BLaER1 treated with 17β-estradiol and CSF1 and Interleukin-3, amounts not matched to agents 10 nM and 100 nM (cell line): ENCODE measurements at regions not wholly inside any gene's neighbourhood (a gene's known extent, or its start where the extent isn't known, plus 50 kb on each side); places are given as distances from the start of the nearest gene placed in this dataset.

Source experiments
- H3K27ac ChIP-seq, 11 experiments: shearing (Covaris generic); formaldehyde crosslinking; 2 replicates each; pipeline ENCODE4 v1.8.1; 2022
- H3K27me3 ChIP-seq, 11 experiments: shearing (Covaris generic); formaldehyde crosslinking; 2 replicates each; pipeline ENCODE4 v1.8.1; 2022
- H3K36me3 ChIP-seq, 11 experiments: shearing (Covaris generic); formaldehyde crosslinking; 2 replicates each; pipeline ENCODE4 v1.8.1; 2022
- H3K4me1 ChIP-seq, 10 experiments: shearing (Covaris generic); formaldehyde crosslinking; 2 replicates each; pipeline ENCODE4 v1.8.1; 2022
- H3K4me2 ChIP-seq, 11 experiments: shearing (Covaris generic); formaldehyde crosslinking; 2 replicates each; pipeline ENCODE4 v1.8.1; 2022
- H3K4me3 ChIP-seq, 10 experiments: shearing (Covaris generic); formaldehyde crosslinking; 2 replicates each; pipeline ENCODE4 v1.8.1; 2022
- H3K9ac ChIP-seq, 11 experiments: shearing (Covaris generic); formaldehyde crosslinking; 2 replicates each; pipeline ENCODE4 v1.8.1; 2022
- H3K9me3 ChIP-seq, 11 experiments: shearing (Covaris generic); formaldehyde crosslinking; replicated peaks in 1 of 11; 2 replicates each; pipeline ENCODE4 v1.8.1; 2022
- H4K20me1 ChIP-seq, 11 experiments: shearing (Covaris generic); formaldehyde crosslinking; 2 replicates each; pipeline ENCODE4 v1.8.1; 2022
- Cebpa-rat ChIP-seq, 11 experiments: shearing (Covaris generic); IDR thresholded peaks; 2 replicates each; pipeline ENCODE4 v1.8.1; 2022

DNA sequence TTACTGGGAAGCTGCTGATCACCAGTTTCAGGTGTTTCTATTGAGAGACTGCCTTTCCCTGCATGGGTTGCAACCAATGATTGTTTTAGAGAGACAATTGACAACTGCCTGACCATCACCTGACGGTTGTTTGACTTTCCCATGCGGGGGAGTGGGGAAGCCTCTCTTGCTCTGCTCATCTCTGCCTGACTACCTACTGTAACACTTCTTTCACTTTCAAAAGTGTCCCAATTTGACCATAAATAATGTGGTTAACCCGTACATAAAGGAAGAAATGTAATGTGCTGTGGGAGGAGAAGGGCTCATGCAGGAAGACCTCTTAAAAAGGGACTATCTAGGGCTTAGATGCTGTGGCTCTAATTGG, 122.1 kb upstream of the PHACTR1 start:
- H3K4me2 ChIP-seq, result peak overlapping the region; percentile 44 to 75 (median 65); a peak in 21 of 22 replicates
- no peaks in the 10 kb centered on the region for H4K20me1 ChIP-seq

DNA sequence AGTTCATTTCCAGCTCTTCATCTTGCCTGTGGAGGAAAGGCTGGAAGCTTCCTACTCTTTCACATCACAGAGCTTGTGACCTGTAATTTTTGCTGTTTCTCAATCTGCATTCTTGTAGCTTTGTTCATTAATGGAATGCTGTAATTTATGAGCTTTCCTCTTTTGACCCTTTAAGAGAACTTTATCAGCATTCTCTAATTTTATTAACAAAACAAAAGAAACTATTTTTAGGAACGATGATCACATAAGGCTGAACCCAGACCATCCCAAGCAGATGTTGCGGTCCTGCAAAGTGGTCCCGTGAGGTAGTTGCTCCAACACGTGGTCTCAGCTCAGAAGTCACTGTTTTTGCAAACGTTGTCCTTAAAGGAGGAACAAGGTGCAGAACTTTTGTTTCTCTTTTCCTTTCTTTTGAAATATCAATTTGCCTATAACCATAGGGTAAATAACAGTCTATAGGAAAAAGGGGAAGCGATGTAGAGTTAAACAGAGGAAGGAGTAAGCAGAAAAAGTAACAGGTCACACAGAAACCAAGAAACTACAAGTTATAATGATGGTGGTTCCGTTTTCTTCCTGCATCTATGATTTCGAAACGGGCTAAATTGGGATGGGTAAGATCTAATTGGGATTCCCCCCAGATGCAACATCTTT, 121.3 kb upstream of the PHACTR1 start:
- peak overlapping the region in 1 of 10 experiments; percentile 3; a peak in 2 of 20 replicates for H3K4me3 ChIP-seq
- H3K4me1 ChIP-seq, result peaks cover 21 to 73% (median 30%) of the 10 kb centered on the region in 10 experiments
- peak overlapping the region; percentile 31 to 90 (median 70) for H3K27ac ChIP-seq
- peak overlapping the region; percentile 44 to 75 (median 65) for H3K4me2 ChIP-seq
- no peaks in the 10 kb centered on the region for H3K27me3 ChIP-seq
- no peaks in the 10 kb centered on the region for H3K36me3 ChIP-seq
- no peaks in the 10 kb centered on the region for H4K20me1 ChIP-seq
- peak overlapping the region in 8 of 11 experiments; percentile 3 to 72 (median 43); a peak in 12 of 22 replicates for H3K9ac ChIP-seq
- TF ChIP-seq Cebpa-rat (IDR thresholded peaks at IDR 0.05), result peak in 1 of 11 experiments; percentile 7; a peak in 1 of 22 replicates
- H3K9me3 ChIP-seq, result no peaks in the 10 kb centered on the region

More for the DNA sequence above, 122.1 kb upstream of the PHACTR1 start:
- H3K36me3 ChIP-seq, result no peaks in the 10 kb centered on the region
- H3K27me3 ChIP-seq, result no peaks in the 10 kb centered on the region
- peaks cover 21 to 75% (median 30%) of the 10 kb centered on the region in 10 experiments for H3K4me1 ChIP-seq
- peak overlapping the region; percentile 31 to 90 (median 70); a peak in 21 of 22 replicates for H3K27ac ChIP-seq
- no peak overlapping the region for H3K4me3 ChIP-seq
- peak overlapping the region in 4 of 11 experiments; percentile 57 to 72 (median 66); a peak in 9 of 22 replicates for H3K9ac ChIP-seq
- no peaks in the 10 kb centered on the region for H3K9me3 ChIP-seq
- no peak for TF ChIP-seq Cebpa-rat (IDR thresholded peaks at IDR 0.05)

DNA sequence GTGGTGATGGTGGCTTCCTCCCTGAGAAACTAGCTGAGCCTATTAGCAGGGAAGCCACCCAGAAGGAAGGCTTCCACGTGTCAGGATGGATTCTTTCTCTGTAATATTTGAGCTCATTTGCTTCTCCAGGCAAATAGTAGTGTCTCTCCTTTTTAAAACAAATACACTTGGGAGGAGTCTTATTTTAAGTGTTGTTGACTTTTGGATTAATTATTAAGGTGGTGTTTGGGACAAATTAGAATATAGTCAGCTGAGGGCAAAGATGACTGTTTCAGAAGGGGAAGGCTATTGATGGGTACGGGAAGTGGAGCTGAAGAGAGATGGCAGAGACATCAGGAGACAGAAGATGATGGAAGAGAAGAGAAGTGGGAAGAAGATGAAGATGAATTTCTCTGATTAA, 119.8 kb upstream of the PHACTR1 start:
- no peak overlapping the region for H3K4me3 ChIP-seq
- H3K27me3 ChIP-seq, result no peaks in the 10 kb centered on the region
- peak overlapping the region in 9 of 11 experiments; percentile 42 to 81 (median 70); a peak in 12 of 22 replicates for H3K27ac ChIP-seq
- peak overlapping the region in 3 of 11 experiments; percentile 56 to 62 (median 56); a peak in 2 of 22 replicates for H3K9ac ChIP-seq
- TF ChIP-seq Cebpa-rat (IDR thresholded peaks at IDR 0.05), result no peak
- no peaks in the 10 kb centered on the region for H3K9me3 ChIP-seq
- H3K4me1 ChIP-seq, result peaks cover 26 to 75% (median 35%) of the 10 kb centered on the region in 10 experiments
- peak overlapping the region in 9 of 11 experiments; percentile 44 to 75 (median 65); a peak in 16 of 22 replicates for H3K4me2 ChIP-seq
- H4K20me1 ChIP-seq, result no peaks in the 10 kb centered on the region
- H3K36me3 ChIP-seq, result no peaks in the 10 kb centered on the region

DNA sequence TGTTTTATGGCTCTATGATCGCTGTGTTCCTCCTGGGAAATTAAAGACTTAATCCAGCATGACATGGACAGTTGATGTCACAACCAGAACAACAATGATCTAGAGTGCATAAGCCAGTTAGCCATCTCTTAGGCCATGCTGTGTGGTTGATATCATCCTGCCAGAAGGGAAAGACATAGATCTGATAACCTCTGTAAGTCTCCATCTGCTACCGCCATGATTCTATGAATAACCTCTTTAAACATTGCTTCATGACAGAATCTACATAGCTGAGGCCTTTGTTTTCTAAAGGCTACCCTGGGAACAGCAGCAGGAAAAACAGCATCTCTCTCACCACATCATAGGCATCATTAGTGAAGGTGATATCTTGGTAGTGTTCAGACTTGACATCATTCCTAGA, 117.6 kb upstream of the PHACTR1 start:
- Histone ChIP-seq H3K4me2 (0 out of 22 replicates have a peak overlapping the region, but pooled peaks of 1 of the 11 experiments have one; percentile 3), H3K36me3 (no peaks in the 10 kb centered on the region), H3K9ac (no peak overlapping the region), H3K27ac (no peak overlapping the region), H3K4me3 (no peak overlapping the region), H3K4me1 (peaks cover 37 to 76% (median 44%) of the 10 kb centered on the region in 10 experiments), H3K9me3 (no peaks in the 10 kb centered on the region), H3K27me3 (no peaks in the 10 kb centered on the region), H4K20me1 (no peaks in the 10 kb centered on the region)
- no peak for TF ChIP-seq Cebpa-rat (IDR thresholded peaks at IDR 0.05)

DNA sequence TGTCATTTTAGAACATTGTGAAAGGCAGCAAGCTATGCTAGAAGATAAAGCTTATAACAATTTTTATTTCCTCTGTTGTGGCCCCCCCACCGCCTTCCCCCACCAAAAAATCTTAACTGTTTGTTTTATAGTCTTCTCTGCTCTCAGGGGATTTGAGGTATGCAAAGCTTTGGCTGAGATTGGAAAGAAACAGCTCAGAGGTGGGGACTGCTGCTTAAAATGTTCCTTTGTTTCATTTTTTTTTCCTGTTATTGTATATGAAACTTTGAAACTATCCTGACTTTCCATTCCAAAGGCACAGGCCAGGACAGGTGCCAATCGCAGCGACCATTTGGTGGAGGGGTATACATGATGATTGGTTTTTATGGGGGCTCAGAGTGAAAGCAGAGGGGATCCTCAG, 114.7 kb upstream of the PHACTR1 start:
- Histone ChIP-seq H3K4me1 (peaks cover 12 to 61% (median 18%) of the 10 kb centered on the region in 10 experiments), H3K36me3 (no peaks in the 10 kb centered on the region), H3K4me2 (peak overlapping the region; percentile 29 to 65 (median 54)), H4K20me1 (no peaks in the 10 kb centered on the region), H3K9ac (peak overlapping the region in 3 of 11 experiments; percentile 9 to 51 (median 16); a peak in 3 of 22 replicates), H3K4me3 (no peak overlapping the region), H3K27me3 (no peaks in the 10 kb centered on the region), H3K27ac (peak overlapping the region in 2 of 11 experiments; percentile 7 to 12; a peak in 2 of 22 replicates), H3K9me3 (no peaks in the 10 kb centered on the region)
- TF ChIP-seq Cebpa-rat (IDR thresholded peaks at IDR 0.05), result no peak

DNA sequence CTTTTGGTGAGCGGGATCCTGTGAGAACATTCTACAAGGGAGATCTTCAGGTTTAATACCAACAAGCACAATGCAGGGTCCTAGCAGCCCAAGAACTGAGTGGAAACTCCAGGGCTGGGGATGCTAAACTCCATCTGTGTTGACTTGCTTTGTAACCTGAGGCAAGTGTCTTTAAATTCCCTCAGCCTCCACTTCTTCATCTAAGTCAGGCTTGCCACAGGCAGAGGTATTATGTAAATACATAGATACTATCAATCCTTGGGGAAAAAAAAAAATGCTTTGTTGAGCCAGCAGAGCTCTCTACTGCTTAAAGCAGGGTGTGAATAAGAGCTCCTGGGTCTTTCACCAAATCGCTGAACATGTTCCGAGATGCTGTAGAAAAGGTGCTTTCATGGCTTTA, 114.2 kb upstream of the PHACTR1 start:
- Histone ChIP-seq H3K4me3 (no peak overlapping the region), H4K20me1 (no peaks in the 10 kb centered on the region), H3K27ac (peak overlapping the region in 2 of 11 experiments; percentile 7 to 12; a peak in 3 of 22 replicates), H3K4me2 (peak overlapping the region; percentile 29 to 65 (median 54)), H3K9me3 (no peaks in the 10 kb centered on the region), H3K9ac (peak overlapping the region in 3 of 11 experiments; percentile 9 to 51 (median 16); a peak in 3 of 22 replicates), H3K27me3 (no peaks in the 10 kb centered on the region), H3K36me3 (no peaks in the 10 kb centered on the region), H3K4me1 (peaks cover 12 to 61% (median 18%) of the 10 kb centered on the region in 10 experiments)
- no peak for TF ChIP-seq Cebpa-rat (IDR thresholded peaks at IDR 0.05)

DNA sequence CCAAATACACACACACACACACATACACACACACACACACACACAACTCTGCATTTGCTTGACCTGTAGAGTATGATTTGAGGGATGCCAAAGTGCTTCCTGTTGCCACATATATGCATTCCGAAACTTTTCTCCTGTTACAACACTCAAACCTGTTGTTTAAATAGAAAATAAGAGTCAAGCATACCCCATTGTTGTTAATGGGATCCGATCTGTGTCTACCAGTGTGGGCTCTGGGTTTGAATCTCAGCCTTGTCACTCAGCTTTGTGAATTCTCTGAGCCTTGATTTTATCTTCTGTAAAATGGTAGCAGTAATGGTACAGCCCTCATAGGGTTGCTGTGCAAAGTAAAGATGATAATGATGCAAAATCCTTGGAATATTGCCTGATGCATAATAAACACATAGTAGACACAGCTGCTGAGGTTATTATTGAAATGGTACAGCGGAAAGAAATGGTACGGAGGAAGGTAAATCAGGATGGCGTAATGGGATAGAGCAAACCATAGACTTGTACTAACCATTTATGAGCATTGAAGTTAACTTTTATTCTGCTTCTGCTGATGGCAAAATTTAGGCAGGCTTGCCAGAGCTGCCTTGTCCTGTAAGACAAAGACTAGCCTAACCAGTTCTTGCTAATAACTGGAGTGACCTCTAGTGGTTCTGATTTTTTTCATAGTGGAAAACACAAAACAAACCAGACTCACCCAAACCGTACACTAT, 113.5 kb upstream of the PHACTR1 start:
- Histone ChIP-seq H3K4me3 (no peak overlapping the region), H3K36me3 (no peaks in the 10 kb centered on the region), H3K9ac (no peak overlapping the region), H3K9me3 (no peaks in the 10 kb centered on the region), H3K4me1 (peaks cover 19 to 61% (median 22%) of the 10 kb centered on the region in 10 experiments), H3K4me2 (peak overlapping the region in 5 of 11 experiments; percentile 29 to 63 (median 54); a peak in 7 of 22 replicates), H3K27me3 (no peaks in the 10 kb centered on the region), H3K27ac (no peak overlapping the region), H4K20me1 (no peaks in the 10 kb centered on the region)
- no peak for TF ChIP-seq Cebpa-rat (IDR thresholded peaks at IDR 0.05)

DNA sequence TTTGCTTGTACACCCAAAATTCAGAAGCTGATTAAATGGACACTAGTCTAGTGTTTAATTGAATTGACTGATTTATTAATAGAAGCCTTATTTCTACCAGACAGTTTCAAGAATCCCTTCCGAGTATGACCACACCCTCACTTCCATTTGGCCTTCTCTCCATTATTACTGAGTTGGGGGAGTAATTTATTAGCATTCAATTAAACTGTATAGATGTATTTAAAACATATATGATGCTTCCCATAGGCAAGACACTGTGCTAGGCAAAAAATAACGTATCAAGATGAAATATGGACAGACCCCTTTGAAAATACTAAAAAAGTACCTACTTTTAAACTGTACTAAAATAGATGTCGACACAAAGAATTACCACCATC, 112.9 kb upstream of the PHACTR1 start:
- no peak for TF ChIP-seq Cebpa-rat (IDR thresholded peaks at IDR 0.05)
- H3K4me2 ChIP-seq, result no peak overlapping the region
- H3K27me3 ChIP-seq, result no peaks in the 10 kb centered on the region
- no peaks in the 10 kb centered on the region for H4K20me1 ChIP-seq
- H3K4me1 ChIP-seq, result peaks cover 22 to 65% (median 27%) of the 10 kb centered on the region in 10 experiments
- H3K9ac ChIP-seq, result no peak overlapping the region
- no peak overlapping the region for H3K27ac ChIP-seq
- no peak overlapping the region for H3K4me3 ChIP-seq
- no peaks in the 10 kb centered on the region for H3K9me3 ChIP-seq
- H3K36me3 ChIP-seq, result no peaks in the 10 kb centered on the region

DNA sequence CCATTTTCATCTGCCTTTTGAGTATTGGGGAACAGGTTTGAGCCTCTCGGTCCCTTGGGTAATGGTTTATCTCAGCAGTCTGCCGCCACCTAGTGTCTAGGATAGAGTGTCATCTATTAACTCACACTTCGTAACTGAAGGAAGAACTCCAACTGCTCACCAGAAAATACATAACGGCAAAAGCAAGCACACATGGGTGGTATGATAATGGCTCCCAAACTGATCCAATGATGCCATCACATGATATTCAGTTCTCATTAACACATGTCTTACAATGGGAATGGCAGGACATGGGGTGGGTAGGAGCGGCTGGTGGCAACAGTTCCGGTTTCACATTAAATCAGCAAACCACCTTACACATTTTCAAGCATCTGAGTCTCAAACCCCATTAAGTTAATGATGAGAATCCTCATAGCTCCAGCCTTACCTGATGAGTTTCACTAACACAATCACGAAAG, 110.7 kb upstream of the PHACTR1 start:
- Histone ChIP-seq H3K4me1 (peaks cover 27 to 70% (median 30%) of the 10 kb centered on the region in 10 experiments), H3K36me3 (no peaks in the 10 kb centered on the region), H3K9me3 (no peaks in the 10 kb centered on the region), H3K4me2 (peak overlapping the region in 3 of 11 experiments; percentile 34 to 70 (median 66); a peak in 6 of 22 replicates), H3K27me3 (no peaks in the 10 kb centered on the region), H3K4me3 (no peak overlapping the region), H3K27ac (peak overlapping the region in 1 of 11 experiments; percentile 72; a peak in 2 of 22 replicates), H4K20me1 (no peaks in the 10 kb centered on the region), H3K9ac (no peak overlapping the region)
- TF ChIP-seq Cebpa-rat (IDR thresholded peaks at IDR 0.05), result no peak
